ENCODE measurements at regions not wholly inside any gene's neighbourhood (a gene's known extent, or its start where the extent isn't known, plus 50 kb on each side); places are given as distances from the start of the nearest gene placed in this dataset.

DNA sequence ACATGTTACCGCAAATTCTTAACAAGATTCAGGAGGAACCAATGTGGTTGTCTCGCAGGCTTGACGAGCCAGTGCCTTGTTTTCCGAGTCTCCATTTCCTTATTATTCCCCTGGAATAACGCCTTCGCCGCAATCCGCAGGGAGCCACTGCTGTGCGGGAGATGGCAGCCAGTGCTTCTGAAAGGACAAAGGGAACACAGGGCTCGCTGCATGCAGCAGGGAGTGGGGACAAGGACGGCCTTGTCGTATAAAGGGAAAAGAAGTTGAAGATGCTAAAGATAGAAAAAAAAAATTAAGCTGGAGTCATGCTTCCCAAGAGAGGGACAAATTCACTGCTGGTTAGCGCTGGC is 221.4 kb downstream of the NDUFA10 start:
- TF ChIP-seq, protein P1, sequence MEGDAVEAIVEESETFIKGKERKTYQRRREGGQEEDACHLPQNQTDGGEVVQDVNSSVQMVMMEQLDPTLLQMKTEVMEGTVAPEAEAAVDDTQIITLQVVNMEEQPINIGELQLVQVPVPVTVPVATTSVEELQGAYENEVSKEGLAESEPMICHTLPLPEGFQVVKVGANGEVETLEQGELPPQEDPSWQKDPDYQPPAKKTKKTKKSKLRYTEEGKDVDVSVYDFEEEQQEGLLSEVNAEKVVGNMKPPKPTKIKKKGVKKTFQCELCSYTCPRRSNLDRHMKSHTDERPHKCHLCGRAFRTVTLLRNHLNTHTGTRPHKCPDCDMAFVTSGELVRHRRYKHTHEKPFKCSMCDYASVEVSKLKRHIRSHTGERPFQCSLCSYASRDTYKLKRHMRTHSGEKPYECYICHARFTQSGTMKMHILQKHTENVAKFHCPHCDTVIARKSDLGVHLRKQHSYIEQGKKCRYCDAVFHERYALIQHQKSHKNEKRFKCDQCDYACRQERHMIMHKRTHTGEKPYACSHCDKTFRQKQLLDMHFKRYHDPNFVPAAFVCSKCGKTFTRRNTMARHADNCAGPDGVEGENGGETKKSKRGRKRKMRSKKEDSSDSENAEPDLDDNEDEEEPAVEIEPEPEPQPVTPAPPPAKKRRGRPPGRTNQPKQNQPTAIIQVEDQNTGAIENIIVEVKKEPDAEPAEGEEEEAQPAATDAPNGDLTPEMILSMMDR (IDR thresholded peaks at IDR 0.05) = no peak
- no peak for TF ChIP-seq POLR2A (IDR thresholded peaks at IDR 0.05)
